ENCODE measurements at regions not wholly inside any gene's neighbourhood (a gene's known extent, or its start where the extent isn't known, plus 50 kb on each side); places are given as distances from the start of the nearest gene placed in this dataset.

GRCh38 chr20:48300529-48300928 lies 515.2 kb upstream of the SULF2 start:
- TF ChIP-seq, protein P1, sequence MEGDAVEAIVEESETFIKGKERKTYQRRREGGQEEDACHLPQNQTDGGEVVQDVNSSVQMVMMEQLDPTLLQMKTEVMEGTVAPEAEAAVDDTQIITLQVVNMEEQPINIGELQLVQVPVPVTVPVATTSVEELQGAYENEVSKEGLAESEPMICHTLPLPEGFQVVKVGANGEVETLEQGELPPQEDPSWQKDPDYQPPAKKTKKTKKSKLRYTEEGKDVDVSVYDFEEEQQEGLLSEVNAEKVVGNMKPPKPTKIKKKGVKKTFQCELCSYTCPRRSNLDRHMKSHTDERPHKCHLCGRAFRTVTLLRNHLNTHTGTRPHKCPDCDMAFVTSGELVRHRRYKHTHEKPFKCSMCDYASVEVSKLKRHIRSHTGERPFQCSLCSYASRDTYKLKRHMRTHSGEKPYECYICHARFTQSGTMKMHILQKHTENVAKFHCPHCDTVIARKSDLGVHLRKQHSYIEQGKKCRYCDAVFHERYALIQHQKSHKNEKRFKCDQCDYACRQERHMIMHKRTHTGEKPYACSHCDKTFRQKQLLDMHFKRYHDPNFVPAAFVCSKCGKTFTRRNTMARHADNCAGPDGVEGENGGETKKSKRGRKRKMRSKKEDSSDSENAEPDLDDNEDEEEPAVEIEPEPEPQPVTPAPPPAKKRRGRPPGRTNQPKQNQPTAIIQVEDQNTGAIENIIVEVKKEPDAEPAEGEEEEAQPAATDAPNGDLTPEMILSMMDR (IDR thresholded peaks at IDR 0.05): no peak
- TF ChIP-seq POLR2A (IDR thresholded peaks at IDR 0.05): no peak

All from esophagus squamous epithelium (tissue), 4 donors.